ENCODE measurements at regions not wholly inside any gene's neighbourhood (a gene's known extent, or its start where the extent isn't known, plus 50 kb on each side); places are given as distances from the start of the nearest gene placed in this dataset.
A peak's percentile ranks its signal among the peaks of the same experiment; 100 is the strongest.
"Not testable (repeated sequence)": the region's sequence is repeated elsewhere in the genome, so short reads cannot be mapped to it uniquely, and the experiment has no call there.

DNA sequence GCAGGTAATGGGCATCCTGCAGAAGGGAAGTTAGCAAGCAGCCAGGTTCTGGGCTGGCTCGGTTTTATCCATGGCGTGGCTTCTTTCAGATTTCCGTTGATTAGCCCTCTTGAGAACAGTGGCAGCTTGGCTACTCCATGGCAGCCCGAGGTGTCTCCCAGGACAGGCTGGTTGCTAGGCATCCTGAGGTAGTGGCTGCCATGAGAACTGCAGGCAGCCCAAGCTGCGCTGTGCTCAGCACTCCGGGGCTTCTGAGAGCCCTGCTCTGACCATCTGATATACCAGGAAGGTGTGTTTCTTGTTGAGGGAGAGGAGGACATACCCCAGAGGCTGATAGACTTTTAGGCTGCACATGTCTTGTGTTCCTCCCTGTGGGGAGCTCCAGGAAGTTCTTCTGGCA lies 253.4 kb upstream of the CASK start:
- H3K4me3 ChIP-seq (ENCODE audit: control insufficient read depth, low read depth, low read length): no peak overlapping the region
- DNase-seq (ENCODE audit: low read depth): no peak
- TF ChIP-seq, protein P1, sequence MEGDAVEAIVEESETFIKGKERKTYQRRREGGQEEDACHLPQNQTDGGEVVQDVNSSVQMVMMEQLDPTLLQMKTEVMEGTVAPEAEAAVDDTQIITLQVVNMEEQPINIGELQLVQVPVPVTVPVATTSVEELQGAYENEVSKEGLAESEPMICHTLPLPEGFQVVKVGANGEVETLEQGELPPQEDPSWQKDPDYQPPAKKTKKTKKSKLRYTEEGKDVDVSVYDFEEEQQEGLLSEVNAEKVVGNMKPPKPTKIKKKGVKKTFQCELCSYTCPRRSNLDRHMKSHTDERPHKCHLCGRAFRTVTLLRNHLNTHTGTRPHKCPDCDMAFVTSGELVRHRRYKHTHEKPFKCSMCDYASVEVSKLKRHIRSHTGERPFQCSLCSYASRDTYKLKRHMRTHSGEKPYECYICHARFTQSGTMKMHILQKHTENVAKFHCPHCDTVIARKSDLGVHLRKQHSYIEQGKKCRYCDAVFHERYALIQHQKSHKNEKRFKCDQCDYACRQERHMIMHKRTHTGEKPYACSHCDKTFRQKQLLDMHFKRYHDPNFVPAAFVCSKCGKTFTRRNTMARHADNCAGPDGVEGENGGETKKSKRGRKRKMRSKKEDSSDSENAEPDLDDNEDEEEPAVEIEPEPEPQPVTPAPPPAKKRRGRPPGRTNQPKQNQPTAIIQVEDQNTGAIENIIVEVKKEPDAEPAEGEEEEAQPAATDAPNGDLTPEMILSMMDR (IDR thresholded peaks at IDR 0.05; ENCODE audit: control insufficient read depth, insufficient read depth, low read depth, low read length, missing control alignments): no peak

DNA sequence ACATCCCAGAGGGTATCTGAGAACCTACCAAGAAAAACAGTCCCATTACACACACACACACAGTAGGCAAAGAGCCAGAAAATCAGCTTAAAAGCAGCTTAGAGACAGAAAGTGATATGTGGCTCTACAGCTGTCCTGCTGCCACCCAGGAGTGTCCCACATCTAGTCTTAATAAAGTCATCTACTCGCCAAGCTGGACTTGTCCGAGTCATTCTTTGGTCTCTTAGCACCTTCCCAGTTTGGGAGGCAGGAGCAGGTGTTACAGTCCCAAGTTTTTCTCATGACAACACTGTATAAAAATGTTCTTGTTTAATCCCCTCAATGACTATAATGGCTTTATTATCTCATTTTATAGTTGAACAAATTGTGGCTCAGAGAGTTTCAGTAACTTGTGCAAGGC lies 252.5 kb upstream of the CASK start:
- TF ChIP-seq, protein P1 (IDR thresholded peaks at IDR 0.05; ENCODE audit: control insufficient read depth, insufficient read depth, low read depth, low read length, missing control alignments): no peak
- DNase-seq (ENCODE audit: low read depth): no peak
- no peak overlapping the region for H3K4me3 ChIP-seq (ENCODE audit: control insufficient read depth, low read depth, low read length)

DNA sequence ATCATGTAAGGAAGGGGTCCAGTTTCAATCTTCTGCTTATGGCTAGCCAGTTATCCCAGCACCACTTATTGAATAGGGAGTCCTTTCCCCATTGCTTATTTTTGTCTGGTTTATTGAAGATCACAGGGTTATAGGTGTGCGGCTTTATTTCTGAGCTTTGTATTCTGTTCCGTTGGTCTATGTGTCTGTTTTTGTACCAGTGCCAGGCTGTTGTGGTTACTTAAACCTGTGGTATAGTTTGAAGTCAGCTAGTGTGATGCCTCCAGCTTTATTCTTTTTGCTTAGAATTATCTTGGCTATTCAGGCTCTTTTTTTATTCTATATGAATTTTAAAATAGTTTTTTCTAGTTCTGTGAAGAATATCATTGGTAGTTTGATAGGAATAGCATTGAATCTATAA lies 234.6 kb upstream of the CASK start:
- DNase-seq (ENCODE audit: low read depth): not testable (repeated sequence)

DNA sequence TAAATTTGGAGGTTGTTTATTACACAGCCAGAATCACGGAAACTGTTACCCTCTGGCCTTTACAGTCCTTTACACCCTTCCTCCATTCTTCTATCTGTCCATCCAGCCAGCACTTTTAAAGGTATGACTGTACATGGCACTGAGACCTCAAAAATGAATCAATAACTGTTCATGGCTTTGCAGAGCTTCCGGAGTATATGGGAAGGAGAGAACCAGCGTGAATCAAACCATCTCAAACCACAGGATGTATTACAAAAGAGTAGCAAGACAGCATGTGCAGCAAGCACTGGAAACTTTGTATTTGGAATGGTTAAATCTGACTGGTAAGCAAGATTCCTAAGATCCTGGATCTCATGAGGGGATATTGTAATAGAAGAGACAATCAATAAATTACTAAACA lies 228.5 kb upstream of the CASK start:
- TF ChIP-seq, protein P1 (IDR thresholded peaks at IDR 0.05; ENCODE audit: control insufficient read depth, insufficient read depth, low read depth, low read length, missing control alignments): no peak
- peak; percentile 5 for DNase-seq (ENCODE audit: low read depth)
- H3K4me3 ChIP-seq (ENCODE audit: control insufficient read depth, low read depth, low read length): no peak overlapping the region

More for the DNA sequence above, 234.6 kb upstream of the CASK start:
- not testable (repeated sequence) for H3K4me3 ChIP-seq (ENCODE audit: control insufficient read depth, low read depth, low read length)

DNA sequence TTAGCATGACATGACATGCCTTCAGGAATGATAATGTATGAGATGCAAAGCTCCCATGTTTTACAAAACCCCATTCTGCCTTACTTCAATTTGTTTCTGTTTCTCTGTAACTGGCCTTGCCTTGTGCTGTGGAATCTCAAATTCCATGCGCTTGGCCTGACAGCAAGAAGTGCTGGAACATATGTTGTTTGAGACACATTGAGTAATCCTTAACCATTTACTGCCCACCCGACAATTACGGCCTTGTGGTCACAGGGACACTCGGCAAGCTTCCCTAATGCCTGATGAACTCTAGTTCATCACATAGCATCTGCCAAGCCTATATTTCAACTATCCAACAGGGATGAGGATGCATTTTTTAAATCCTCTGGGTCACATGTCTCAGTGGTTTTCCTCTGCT lies 226.4 kb upstream of the CASK start:
- DNase-seq (ENCODE audit: low read depth): no peak
- H3K4me3 ChIP-seq (ENCODE audit: control insufficient read depth, low read depth, low read length): no peak overlapping the region
- TF ChIP-seq, protein P1 (IDR thresholded peaks at IDR 0.05; ENCODE audit: control insufficient read depth, insufficient read depth, low read depth, low read length, missing control alignments): no peak

DNA sequence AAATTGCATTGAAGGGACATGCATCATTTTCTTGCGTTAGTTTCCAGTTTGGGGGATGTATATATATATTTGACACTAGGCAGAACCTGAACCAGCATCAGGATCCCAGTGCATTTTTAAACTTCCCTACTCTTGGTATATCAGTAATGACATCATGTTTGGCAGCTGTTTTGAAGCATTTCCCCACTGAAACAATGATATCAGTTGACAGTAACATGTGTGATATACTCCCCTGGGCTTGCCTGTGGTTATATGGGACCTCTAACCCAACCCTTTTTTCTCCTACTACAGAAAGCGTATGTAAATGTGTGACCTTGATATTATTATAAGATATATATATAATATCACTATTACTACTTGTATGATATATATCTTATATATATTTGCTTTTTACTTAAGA lies 225.9 kb upstream of the CASK start:
- H3K4me3 ChIP-seq (ENCODE audit: control insufficient read depth, low read depth, low read length): no peak overlapping the region
- DNase-seq (ENCODE audit: low read depth): no peak
- TF ChIP-seq, protein P1 (IDR thresholded peaks at IDR 0.05; ENCODE audit: control insufficient read depth, insufficient read depth, low read depth, low read length, missing control alignments): no peak

DNA sequence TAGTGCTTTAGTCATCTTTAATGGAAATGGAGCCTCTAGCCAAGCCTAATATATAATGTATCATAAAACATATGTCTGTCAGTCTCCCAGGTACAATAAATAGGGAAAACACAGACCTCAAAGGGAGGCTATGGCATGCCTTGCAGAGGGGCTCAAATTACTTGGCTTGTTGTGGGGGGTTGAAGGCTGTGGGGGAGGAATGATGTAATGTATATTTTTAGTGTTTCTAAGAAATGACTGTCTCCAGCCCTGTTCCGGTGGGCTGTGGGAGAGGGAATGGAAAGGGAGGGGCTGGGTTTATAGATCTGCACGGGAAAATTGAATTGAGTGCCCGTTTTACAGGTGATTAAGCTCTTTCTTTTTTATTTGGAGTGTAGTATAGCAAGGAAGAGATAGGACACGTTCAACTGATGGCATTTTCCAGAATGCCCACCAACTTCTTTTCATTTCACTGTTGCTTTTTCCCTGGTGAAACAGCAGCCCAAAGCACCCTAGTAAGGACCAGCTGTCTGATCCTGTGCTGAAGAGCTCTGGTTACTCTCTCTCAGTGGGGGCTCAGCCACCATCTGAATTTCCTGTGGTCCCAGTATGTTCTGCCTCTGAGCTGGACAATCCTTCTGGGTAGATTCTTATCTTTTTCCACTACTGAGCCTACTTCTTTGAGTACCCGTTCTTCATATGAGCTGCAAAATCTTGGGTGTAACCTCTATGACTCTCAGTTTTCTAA lies 220.7 kb upstream of the CASK start:
- TF ChIP-seq, protein P1 (IDR thresholded peaks at IDR 0.05; ENCODE audit: control insufficient read depth, insufficient read depth, low read depth, low read length, missing control alignments): no peak
- no peak for DNase-seq (ENCODE audit: low read depth)
- H3K4me3 ChIP-seq (ENCODE audit: control insufficient read depth, low read depth, low read length): no peak overlapping the region

Data from AG09309 (cell line).